RWPE1 (cell line): ENCODE measurements at regions not wholly inside any gene's neighbourhood (a gene's known extent, or its start where the extent isn't known, plus 50 kb on each side); places are given as distances from the start of the nearest gene placed in this dataset.

Source experiments
- CTCF ChIA-PET: fragments of 350-600 bp; sonication (Branson Sonifier 250); formaldehyde crosslinking; extraction: SDS; loops from one replicate; lab custom pipeline; 2021; lab: Yijun Ruan, JAX
- POLR2A ChIA-PET: fragments of 400-600 bp; formaldehyde crosslinking; extraction: SDS; loops from one replicate; lab custom pipeline; 2020; ENCODE audit warnings: antibody characterized with exemption; ENCODE audit not compliant: low non-redundant PET; lab: Yijun Ruan, JAX
- DNase-seq: peaks from one replicate; pipeline ENCODE4 v3.0.0; 2012; ENCODE audit warnings: low spot score
- H3K27ac ChIP-seq: fragments of 450-650 bp; 2 replicates; pipeline ENCODE4 v1.5.1; 2017
- CTCF ChIP-seq: fragments of 450-650 bp; conservative IDR thresholded peaks from 2 replicates; pipeline ENCODE4 v1.5.1; 2017; ENCODE audit warnings: low read depth, mild to moderate bottlenecking

GRCh38 chr9:89872426-89872912 lies 267.7 kb downstream of the GADD45G start:
- ChIA-PET CTCF (no interaction called here), POLR2A (no interaction called here)
- TF ChIP-seq CTCF: no peak
- H3K27ac ChIP-seq: no peak overlapping the region
- no peak for DNase-seq

DNA sequence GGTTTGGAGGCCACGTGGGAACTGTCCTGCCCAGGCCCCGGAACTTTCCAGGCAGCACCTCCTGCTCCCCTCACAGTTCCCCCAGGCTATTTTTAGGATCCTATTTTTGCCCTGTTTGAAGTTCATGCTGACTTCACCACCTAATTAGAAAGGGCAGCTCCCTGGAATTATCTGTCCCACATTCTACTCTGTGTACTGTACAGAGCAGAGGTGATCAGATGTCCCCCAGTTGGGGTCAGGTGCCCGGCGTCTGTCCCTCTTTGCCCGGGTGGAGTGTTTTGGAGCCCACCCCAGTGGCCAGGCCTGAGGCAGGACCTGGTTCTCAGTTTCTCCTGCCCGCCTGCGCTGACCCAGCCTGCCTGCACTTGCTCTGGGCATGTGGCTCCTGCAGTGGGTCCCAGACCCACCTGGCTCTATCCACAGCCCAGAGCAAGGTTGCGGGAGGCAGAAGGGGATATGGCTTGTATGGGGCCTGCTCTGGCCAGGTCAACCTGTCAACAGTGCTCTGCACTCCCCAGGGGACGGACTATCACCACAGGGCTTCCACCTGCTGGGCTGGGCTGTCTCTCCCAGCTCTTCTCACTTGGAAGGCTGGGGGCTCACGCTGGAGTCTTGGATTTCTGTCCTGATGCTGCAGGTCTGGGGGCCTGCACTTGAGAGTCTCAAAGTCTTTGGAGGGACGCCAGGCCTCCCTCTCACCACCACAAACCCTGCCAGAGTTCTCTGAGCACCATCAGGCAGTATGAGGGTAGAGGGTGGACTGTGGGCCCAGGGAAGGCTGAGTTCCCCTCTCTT lies 268.3 kb downstream of the GADD45G start:
- CTCF ChIA-PET: no interaction called here
- no peak for DNase-seq
- POLR2A ChIA-PET: no interaction called here
- no peak for TF ChIP-seq CTCF
- no peak overlapping the region for H3K27ac ChIP-seq

DNA sequence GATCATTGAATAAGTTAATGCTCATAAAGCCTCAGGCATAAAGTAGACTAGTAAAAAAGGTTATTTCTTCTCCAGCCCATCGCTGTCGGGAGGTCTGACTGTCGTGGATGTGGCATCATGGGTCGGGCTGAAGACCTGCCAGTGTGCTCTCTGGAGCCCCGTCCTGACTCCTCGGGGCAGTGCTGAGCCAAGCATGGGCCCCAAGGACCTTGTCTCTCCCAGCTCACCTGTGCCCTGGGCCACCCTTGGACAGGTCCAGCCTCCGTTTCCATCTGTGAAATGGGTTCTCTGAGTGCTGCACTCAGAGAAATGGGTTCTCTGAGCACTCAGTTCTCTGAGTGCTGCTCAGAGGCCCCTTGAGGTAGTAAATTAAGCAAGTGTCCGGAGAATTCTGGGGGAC lies 269.0 kb downstream of the GADD45G start:
- ChIA-PET POLR2A (no interaction called here), CTCF (no interaction called here)
- no peak for DNase-seq
- H3K27ac ChIP-seq: no peak overlapping the region
- TF ChIP-seq CTCF: no peak

- POLR2A ChIA-PET: no interaction called here
- CTCF ChIA-PET: interaction anchor here (0.6 kb wide), 1 partner anchor 142 kb away, joined by 3 read pairs; no protein-coding TSS in a partner anchor
- no peak for TF ChIP-seq CTCF
- no peak for DNase-seq
- peak overlapping the region; percentile 15 for H3K27ac ChIP-seq
Observed at GRCh38 chr9:89874351-89875321, 269.8 kb downstream of the GADD45G start.

- POLR2A ChIA-PET: no interaction called here
- CTCF ChIA-PET: interaction anchor here (0.5 to 0.9 kb wide), 3 partner anchors 59 to 279 kb away, joined by 3 to 4 read pairs (median 3); no protein-coding TSS in a partner anchor
- H3K27ac ChIP-seq: no peak overlapping the region
- TF ChIP-seq CTCF: no peak
- no peak for DNase-seq
Observed at GRCh38 chr9:89877051-89878002, 272.5 kb downstream of the GADD45G start.
